ENCODE measurements at regions not wholly inside any gene's neighbourhood (a gene's known extent, or its start where the extent isn't known, plus 50 kb on each side); places are given as distances from the start of the nearest gene placed in this dataset.
"Not testable (repeated sequence)": the region's sequence is repeated elsewhere in the genome, so short reads cannot be mapped to it uniquely, and the experiment has no call there.

DNA sequence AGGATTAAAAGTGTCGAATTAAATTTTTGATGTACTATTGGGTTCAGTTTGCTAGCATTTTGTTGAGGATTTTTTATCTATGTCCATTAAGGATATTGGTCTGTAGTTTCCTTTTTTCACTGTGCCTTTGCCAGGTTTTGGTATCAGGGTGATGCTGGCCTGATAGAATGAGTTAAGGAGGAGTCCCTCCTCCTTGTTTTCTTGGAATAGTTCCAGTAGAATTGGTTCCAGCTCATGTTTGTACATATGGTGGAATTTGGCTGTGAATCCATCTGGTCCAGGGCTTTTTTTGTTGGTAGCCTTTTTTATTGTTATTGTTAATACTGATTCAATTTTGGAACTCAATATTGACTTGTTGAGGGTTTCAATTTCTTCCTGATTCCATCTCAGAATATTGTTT, 141.8 kb downstream of the SIM1 start:
- peak; percentile 17 for DNase-seq

DNA sequence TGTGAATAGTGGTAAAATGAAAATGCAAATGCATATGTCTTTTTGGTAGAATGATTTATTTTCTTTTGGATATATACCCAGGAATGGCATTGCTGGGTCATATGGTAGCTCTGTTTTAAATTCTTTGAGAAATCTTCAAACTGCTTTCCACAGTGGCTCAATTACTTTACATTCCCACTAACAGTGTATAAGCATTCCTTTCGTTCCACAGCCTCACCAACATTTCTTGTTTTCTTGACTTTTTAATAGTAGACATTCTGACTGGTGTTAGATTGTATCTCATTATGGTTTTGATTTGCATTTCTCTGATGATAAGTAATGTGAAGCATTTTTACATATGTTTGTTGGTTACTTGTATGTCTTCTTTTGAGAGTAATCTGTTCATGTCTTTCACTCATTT, 144.0 kb downstream of the SIM1 start:
- no peak for DNase-seq

DNA sequence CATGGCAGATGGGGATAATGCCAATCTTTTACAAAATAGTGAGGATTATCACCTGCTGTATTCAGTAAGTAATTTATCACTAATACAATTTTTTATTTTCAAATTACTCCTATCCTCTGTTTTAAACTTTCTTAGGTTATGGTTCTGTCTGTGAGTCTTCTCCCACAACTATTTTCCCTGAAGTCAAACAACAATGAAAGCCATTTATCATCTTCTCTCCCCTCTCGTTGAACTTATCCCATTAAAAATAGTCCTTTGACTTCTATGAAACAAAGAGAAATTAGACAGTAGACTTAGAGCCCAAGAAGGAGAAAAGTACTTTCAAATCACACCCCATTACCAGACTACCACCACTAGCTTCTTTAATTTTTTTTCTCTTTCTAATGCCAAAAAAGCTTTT, 147.7 kb downstream of the SIM1 start:
- DNase-seq: no peak

DNA sequence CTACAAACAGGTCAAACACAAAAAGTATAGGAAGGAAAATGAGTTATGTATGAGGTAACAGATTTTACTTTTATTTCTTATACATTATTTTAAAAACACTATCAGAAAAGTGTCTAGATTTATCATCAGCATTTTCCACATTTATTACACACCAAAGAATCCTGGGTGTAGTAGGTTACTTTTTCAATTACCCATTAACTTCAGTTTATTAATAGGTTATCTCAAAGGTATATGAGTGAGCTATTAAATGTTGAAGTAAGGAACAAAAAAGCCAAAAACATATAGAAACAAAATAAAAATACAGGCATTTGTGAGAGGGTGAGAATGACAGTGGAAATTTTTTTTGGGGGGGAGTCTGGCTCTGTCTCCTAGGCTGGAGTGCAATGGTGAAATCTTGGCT, 150.5 kb downstream of the SIM1 start:
- DNase-seq: no peak

DNA sequence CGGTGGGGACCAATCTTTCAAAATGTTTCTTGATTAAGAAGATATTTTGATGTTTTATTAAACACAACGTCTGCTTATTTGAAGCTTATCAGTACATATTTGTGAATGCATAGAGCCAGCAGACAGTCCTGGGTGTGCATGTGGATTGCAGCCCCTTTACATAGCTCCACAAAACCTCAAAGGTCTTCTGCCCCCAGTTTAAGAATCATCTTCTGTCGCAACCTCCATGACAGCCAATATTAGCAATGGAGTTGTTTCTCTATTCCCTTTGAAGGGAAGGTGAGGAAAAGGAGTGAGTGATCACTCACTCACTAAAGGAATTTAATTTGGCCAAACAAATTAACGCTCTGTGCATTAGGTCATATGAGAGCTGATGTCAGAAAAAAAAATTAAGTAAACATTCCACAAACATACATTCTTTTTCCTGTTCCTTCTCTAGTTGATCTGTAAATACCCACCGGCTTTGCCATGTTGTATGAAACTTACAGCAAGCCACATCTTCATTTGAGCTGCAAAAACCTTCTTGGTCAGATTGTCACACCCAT, 152.9 kb downstream of the SIM1 start:
- DNase-seq: peak; percentile 63

DNA sequence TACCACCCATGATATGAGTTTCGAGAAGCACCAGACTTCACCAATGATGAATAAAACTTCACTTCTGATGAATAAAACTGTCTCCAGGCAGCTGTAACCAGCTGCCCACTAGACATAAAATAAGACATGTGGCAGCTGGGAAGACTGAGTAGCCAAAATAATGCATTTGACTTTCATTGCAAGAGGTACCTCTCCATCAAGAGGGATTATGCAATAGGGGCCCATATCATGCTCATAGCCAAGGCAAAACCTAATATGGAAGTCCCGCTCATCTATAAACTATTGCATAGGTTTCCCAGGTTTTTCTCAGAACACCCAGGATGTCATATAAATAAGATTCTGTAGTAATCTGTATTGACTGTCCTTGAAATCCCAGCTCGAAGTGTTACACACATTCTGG, 155.5 kb downstream of the SIM1 start:
- DNase-seq: no peak

DNA sequence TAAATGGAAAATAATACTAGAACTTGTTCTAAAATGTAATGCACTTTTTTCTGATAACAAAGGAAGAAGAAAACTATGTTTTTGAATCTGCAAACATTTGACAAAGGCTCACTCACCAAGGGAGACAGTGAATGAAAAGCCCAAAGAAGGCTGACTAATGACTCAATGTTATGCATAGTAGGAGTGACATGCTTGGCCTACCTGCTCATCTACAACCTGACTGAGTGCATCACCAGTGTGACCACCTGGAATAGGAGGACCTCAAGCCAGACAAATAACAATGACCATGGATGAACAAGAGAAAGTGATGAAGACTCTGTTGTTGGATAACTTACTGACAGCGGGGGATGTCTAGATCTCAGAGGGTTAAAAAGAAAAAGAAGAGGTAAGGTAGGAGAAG, 157.2 kb downstream of the SIM1 start:
- DNase-seq: no peak

DNA sequence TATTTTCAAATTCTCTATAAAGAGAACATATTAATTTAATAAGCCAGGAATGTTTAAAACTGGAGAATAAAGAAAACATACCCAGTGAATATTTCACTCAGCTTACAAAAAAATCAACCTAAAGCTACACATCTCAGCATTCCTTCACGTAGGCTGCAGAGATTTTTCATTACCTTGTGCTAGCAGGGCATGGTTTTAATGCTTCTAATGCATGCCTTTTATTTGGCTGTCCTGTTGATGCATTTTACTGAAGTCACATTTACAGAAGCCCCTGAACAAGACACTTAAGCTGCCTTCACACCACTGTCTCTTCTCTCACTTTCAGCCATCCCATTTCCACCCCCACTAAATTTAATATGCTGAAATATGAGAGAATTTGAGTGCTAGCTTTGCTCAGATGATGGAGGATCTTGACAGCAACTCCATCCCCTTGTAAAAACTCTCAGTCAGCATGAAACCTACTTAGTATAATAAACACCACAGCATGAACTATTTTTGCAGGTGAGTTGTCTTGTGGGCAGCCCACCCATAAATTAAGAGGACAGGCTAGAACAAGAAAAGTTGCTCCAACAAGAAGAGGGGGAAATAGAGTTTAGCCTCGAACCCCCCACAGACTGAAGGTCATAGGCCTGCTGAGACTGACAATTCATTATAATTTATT, 159.4 kb downstream of the SIM1 start:
- no peak for DNase-seq

DNA sequence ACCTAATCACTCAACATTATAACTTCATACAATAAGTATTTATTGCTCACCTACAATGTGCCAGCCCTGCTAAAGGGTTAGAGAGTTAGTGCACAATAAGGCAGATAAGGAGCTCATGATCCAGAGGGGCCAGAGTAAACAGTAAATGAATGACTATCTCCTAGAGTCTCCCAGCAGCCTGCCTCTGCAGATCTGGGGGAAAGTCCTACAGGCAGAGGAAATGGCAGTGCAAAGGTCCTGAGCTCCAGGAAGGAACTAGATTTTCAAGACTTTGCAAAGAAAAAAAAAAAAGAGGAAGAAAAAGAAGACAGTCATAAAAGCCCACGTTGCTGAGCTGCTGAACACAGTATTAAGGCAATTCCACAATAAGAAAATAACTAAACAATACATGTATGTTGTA, 160.1 kb downstream of the SIM1 start:
- peak; percentile 18 for DNase-seq

DNA sequence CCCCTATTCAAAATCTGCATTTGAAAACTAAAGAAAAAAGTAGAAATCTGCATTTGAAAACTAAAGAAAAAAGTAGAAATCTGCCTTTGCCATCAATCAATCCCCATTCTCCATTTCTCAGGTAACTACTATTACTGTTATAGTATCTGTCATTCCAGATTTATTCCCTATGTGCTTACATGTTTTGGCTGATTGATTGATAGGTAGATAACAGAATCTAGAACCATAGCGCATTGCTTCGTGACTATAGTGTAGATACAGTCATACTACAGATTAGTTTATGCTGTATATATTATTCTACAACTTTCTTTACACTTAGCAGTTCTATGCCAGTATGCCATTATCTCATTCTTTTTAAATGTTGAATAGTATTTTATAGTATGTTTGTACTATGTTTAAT, 163.0 kb downstream of the SIM1 start:
- no peak for DNase-seq

DNA sequence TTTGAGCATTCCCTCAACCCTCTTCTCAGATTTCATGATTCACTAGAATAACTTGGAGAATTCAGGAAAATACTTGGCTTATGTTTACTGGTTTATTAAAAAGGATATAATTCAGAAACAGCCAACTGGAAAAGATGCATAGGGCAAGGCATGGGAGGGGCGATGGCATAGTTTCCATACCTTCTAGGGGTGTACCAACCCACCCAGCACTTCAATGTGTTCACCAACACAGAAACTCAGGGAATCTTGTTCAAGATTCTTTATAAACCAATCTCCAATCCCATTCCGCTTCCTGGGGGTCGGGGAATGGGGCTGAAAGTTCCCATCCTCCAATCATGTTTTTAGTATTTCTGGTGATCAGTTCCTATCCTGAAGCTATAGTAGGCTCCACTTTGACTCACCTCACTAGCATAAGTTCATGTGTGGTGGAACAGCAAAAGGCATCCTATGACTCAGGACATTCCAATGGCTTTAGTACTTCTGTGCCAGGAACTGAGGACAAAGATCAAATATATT, 164.4 kb downstream of the SIM1 start:
- peak; percentile 99 for DNase-seq

DNA sequence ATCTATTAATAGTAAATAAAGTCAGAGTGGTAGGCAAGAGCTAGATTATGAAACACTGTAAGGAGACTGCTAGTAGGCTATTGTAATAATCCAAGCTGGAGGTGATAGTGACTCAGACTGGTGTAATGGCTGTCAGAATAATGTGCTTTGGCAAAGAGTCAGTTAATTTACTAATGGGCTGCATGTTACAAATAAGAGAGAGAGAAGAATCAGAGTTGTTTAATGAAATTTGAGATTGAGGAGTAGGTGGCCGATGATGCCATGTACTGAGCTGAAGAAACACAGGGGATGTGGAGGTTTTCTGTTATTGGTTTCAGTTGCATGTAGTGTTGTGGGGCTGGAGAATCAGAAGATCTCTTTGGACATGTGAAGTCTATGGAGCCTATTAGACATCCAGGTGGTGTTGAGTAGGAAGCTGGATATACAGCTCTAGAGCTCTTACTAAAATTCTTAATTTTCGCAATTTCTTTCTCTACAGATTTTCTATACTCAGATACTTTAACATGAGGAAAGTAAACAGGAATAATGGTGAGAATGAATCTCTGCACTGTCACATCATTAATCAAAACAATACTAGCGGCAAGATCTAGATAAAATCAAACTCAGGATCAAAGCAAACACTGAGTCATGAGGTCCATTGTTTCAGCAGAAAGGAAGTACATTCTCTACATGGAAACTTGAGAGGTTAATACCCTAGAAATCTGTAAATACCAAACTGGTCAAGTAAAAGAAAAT, 167.7 kb downstream of the SIM1 start:
- peak; percentile 81 for DNase-seq

DNA sequence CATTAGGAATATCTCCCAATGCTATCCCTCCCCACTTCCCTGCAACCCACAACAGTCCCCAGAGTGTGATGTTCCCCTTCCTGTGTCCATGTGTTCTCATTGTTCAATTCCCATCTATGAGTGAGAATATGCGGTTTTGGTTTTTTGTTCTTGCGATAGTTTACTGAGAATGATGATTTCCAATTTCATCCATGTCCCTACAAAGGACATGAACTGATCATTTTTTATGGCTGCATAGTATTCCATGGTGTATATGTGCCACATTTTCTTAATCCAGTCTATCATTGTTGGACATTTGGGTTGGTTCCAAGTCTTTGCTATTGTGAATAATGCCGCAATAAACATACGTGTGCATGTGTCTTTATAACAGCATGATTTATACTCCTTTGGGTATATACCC, 169.5 kb downstream of the SIM1 start:
- DNase-seq: not testable (repeated sequence)

DNA sequence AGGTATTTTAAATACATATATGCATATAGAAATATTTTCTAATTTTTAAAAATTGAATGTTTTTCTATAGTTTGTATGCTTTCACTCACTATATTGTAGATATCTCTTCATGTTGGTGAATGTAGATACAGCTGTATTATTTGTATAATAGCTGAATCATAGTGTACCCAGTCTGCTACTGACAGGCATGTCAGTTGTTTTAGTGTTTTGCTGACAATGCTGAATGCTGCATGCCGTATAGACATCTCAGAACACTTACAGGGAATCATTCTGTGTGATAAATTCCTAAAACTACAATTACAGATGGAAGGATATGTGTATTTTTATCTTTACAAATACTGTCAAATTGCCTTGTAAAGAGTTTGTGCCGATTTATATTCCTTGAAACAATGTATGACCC, 175.4 kb downstream of the SIM1 start:
- no peak for DNase-seq

DNA sequence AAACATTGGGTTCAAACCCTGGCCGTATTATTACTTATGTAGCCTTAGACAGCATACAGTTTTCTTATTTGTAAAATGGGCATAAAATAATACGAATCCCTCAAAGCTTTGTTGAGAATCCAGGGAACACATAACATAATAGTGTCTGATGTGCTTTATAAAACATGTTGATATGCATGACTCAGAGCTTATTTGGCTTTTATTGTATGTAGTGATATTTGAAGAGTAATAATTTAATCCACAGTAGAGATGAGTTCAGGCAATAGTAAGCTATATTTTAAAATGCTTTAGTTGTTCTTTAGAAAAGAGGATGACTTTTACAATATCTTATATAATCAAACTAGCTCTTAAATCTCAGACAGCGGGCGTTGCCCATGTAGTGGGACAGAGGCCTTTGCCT, 176.4 kb downstream of the SIM1 start:
- no peak for DNase-seq

DNA sequence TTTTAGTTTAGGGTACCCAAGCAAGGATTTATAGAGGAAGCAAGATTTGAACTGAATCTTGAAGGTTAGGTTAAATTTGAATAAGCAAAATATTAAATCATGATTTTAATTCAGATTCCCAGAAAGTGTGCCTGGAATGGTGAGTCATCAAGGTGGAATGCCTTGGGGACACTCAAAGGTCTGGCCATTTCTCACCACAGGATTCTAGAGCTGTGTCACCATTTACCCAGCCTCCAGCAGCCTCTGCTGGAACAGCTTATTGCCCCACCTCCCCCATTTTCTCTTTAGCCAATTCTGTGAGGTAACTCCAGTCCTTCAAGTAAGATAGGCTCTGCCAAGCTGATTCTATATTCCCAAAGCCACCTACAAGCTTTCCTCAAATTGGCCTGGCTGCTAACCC, 181.4 kb downstream of the SIM1 start:
- peak; percentile 86 for DNase-seq

DNA sequence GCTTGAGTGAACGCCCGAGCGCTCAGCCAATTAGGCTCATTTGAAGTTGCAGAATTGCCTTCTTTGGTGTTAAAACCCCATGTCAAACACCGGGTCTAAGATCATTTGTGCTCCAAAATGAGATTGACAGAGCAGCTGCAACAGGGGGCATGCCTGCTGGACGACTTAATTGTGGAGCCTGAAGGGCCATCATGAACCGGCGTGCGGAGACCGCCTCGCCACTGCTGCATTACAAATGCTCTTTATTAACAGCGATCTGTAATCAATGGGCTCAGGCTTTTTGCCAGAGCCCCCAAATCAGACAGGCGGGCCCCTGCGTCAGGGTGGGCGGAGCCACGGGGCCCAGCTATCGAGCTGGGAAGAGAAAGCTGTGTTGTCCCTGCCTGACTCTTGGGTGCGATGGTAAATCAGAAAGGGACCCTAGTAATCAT, 183.2 kb downstream of the SIM1 start:
- no peak for DNase-seq

DNA sequence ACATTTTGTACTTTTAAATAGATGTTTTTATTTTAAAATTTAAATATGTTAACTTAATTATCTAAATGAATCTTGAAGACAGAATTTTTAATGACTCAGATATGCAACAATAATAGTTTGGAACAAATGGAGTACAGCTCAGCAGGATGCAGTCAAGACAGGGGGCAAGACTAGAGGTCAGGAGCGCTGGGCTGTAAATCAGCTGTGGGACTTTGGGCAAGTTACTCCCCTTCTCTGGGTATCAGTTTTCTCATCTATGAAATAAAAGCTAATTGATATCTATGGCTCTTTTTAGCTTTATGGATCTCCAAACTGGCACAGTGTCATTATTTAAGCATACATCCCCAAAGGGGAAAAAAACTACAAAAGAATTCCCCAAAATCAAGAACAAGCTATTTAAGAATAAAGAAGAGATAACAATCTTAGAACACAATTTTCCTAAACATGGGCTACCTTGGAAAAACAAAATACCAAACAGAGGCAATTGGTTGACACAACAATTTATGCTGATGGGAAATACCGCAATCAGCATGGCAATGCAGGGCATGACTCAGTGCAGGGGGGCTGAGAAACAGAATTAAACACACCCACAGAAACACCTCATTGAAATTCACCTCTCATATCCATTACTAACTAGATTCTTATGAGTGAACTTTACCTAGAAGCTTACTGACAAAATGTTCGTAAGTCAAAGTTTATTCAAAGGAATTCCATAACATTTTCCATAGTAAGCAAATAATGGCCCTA, 188.2 kb downstream of the SIM1 start:
- DNase-seq: no peak

DNA sequence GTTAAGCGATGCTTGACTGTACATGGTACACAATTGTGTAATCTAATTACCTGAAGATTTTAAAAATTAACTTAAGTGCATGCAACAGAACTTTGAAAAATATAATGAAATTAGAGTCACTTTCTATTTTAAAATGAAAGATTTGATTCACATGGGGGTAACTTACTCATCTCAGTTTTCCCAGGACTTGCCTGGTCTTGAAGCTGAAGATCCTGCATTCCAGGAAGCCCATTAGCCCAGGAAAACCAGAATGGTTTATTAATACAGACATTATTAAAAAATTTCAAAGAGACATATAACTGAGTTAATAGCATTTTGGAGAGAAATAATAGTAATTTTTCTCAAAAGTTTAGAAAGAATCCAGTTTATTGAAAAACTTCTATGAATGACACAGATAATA, 190.6 kb downstream of the SIM1 start:
- no peak for DNase-seq

DNA sequence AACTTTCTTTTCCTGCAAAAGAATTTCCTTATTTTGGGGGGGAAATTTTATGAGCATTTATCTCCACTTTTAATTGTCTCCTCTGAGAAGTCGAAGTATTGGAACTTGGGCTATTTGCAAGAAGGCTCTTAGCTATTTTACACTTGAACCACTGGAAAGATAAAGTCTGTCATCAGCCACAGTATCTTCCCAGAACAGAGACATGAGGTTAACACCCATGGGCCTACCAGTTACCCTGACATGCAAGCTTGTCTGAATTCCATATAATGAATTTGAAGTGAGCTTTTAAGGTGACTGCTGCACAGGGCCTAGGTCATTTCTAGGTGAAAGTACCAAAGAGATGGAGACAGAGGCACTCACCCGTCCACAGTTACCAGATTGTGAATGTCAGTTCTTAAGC, 193.1 kb downstream of the SIM1 start:
- DNase-seq: no peak

DNA sequence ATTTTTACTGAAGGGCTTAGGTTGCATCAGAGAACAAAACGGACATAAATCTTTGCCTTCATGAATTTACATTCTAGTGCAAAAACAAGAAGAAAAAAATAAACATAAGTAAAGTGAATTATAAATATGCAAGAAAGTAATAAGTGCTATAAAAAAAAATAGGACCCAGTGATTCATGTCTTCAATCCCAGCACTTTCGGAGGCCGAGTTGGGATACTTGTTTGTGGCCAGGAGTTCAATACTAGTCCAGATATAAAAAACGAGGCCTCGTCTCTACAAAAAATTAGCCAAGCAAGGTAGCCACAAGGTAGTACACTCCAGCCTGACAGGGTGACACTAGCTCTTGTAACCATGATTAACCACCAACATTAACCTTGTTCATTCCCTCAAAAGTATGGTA, 193.5 kb downstream of the SIM1 start:
- DNase-seq: no peak

DNA sequence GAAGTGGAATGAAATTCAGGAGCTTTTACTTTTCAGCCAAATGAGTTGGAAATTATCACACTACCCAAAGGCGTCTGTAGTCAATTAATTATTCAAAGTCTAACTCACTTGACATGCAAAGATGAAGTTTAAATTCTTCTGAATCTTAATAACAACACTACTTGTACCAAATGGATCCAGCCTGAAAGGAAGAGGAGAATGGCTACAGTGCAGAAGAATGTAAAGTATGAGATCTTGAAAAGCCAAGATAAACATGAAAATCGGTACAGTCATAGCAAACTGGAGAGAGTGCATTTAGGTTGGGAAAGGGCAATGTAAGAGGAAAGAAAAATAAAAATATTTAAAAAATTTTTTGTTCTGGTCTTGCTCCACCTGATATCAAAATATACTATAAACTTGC, 195.5 kb downstream of the SIM1 start:
- peak; percentile 84 for DNase-seq

DNA sequence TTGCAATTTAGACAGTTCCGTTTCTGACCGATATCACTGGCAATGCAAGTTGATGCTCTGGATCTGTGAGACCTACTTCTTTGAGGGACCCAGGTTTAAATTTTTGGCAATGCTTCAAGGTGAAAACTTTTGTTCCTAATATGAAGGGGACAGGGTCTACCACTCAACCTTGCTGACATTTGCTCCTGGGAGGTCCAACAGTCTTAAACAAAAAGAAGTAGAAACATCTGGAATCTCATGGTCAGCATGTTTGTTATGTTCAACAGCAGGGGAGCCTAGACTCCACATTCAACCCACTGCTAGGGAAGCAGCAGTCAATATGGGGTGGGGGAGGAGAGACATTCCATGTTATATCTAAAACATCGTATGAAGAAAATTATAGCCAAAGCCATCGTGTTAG, 196.4 kb downstream of the SIM1 start:
- no peak for DNase-seq

DNA sequence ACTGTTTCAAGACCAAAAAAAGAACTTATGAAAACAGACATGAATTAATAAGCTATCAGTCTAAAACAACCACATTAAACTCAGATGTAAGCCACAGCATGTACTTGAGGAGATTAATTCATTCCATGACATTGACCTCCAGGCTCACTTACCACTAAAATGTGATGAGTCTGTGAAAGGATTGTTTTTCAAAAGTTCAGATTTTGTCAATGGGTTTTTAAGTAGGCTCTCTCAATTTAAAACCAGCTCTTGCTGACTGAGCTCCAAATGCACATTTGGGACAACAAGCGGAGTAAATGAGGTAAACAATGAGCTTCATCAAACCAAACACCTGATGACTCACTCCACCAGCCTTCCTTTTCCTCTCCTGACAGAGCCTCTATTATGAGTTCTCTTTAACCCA, 197.0 kb downstream of the SIM1 start:
- DNase-seq: peak; percentile 41

Measured in EL (cell line).